Upper lobe of right lung (tissue), 1 donor: ENCODE measurements at regions not wholly inside any gene's neighbourhood (a gene's known extent, or its start where the extent isn't known, plus 50 kb on each side); places are given as distances from the start of the nearest gene placed in this dataset.
"Not testable (repeated sequence)": the region's sequence is repeated elsewhere in the genome, so short reads cannot be mapped to it uniquely, and the experiment has no call there.

Experiments
- ATAC-seq: fragments of 200-7000 bp; cut with Tn5 transposase; one replicate; pipeline ENCODE4 v1.9.1; 2020; ENCODE audit warnings: mild to moderate bottlenecking, moderate library complexity
- DNase-seq: peaks from one replicate; pipeline ENCODE4 v3.0.0-alpha.2; 2020
- H3K27ac ChIP-seq: fragments of 200-600 bp; one replicate; pipeline ENCODE4 v1.8.0; 2022
- H3K27me3 ChIP-seq: fragments of 200-600 bp; one replicate; pipeline ENCODE4 v1.8.0; 2022; ENCODE audit warnings: mild to moderate bottlenecking
- H3K36me3 ChIP-seq: fragments of 200-600 bp; one replicate; pipeline ENCODE4 v1.8.0; 2022
- H3K4me1 ChIP-seq: fragments of 200-600 bp; one replicate; pipeline ENCODE4 v1.8.0; 2022
- H3K4me3 ChIP-seq: fragments of 200-600 bp; one replicate; pipeline ENCODE4 v1.8.0; 2022; ENCODE audit warnings: mild to moderate bottlenecking
- H3K9me3 ChIP-seq: fragments of 200-600 bp; one replicate; pipeline ENCODE4 v1.8.0; 2022
- CTCF ChIP-seq: fragments of 200-600 bp; IDR thresholded peaks from one replicate; pipeline ENCODE4 v1.8.0; 2022; ENCODE audit warnings: antibody characterized with exemption
- intact Hi-C: fragments of 100-400 bp; cut with DNase I; formaldehyde crosslinking; loops from one replicate; pipeline ENCODE4 v1.11.0; 2022
- donor health status: DM: no; HTN: yes; CAD: no; lungs with severe emphysema.

- H3K4me1 ChIP-seq = no peaks in the 10 kb centered on the region
- no peaks in the 10 kb centered on the region for H3K9me3 ChIP-seq
- no peaks in the 10 kb centered on the region for H3K36me3 ChIP-seq
- no peak for TF ChIP-seq CTCF
- no peak overlapping the region for H3K4me3 ChIP-seq
- intact Hi-C loops = no loop called here
- no peak overlapping the region for H3K27ac ChIP-seq
- no peak for DNase-seq
- ATAC-seq = no peak
- H3K27me3 ChIP-seq = no peaks in the 10 kb centered on the region
Observed at GRCh38 chr3:178350763-178351162, 185.5 kb upstream of the KCNMB2 start.

GRCh38 chr3:178352326-178353005, 183.8 kb upstream of the KCNMB2 start:
- H3K9me3 ChIP-seq = no peaks in the 10 kb centered on the region
- peak; percentile 15 for ATAC-seq
- no peak overlapping the region for H3K27ac ChIP-seq
- intact Hi-C loops = no loop called here
- no peaks in the 10 kb centered on the region for H3K27me3 ChIP-seq
- H3K36me3 ChIP-seq = no peaks in the 10 kb centered on the region
- no peak for DNase-seq
- no peaks in the 10 kb centered on the region for H3K4me1 ChIP-seq
- TF ChIP-seq CTCF = no peak
- H3K4me3 ChIP-seq = no peak overlapping the region

- H3K4me3 ChIP-seq = no peak overlapping the region
- ATAC-seq = no peak
- H3K9me3 ChIP-seq = no peaks in the 10 kb centered on the region
- no peak overlapping the region for H3K27ac ChIP-seq
- no peaks in the 10 kb centered on the region for H3K27me3 ChIP-seq
- no peaks in the 10 kb centered on the region for H3K36me3 ChIP-seq
- H3K4me1 ChIP-seq = no peaks in the 10 kb centered on the region
- DNase-seq = no peak
- intact Hi-C loops = no loop called here
- TF ChIP-seq CTCF = no peak
Observed at GRCh38 chr3:178353006-178353694, 183.1 kb upstream of the KCNMB2 start.

- H3K4me3 ChIP-seq = no peak overlapping the region
- no peak for ATAC-seq
- no peak overlapping the region for H3K27ac ChIP-seq
Observed at GRCh38 chr3:178359728-178360127, 176.5 kb upstream of the KCNMB2 start.

GRCh38 chr3:178363048-178363447, 173.2 kb upstream of the KCNMB2 start:
- H3K36me3 ChIP-seq, H3K9me3 ChIP-seq, H3K4me3 ChIP-seq, H3K27me3 ChIP-seq, DNase-seq, ATAC-seq, H3K4me1 ChIP-seq, intact Hi-C loops, H3K27ac ChIP-seq: not testable (repeated sequence)

More at GRCh38 chr3:178359728-178360127, 176.5 kb upstream of the KCNMB2 start:
- Histone ChIP-seq H3K27me3 (no peaks in the 10 kb centered on the region), H3K36me3 (no peaks in the 10 kb centered on the region), H3K9me3 (no peaks in the 10 kb centered on the region), H3K4me1 (no peaks in the 10 kb centered on the region)
- intact Hi-C loops = no loop called here
- no peak for DNase-seq
- TF ChIP-seq CTCF = no peak

- intact Hi-C loops = no loop called here
- Histone ChIP-seq H3K4me3 (no peak overlapping the region), H3K27ac (no peak overlapping the region), H3K9me3 (no peaks in the 10 kb centered on the region), H3K36me3 (no peaks in the 10 kb centered on the region), H3K4me1 (peaks cover 5% of the 10 kb centered on the region), H3K27me3 (no peaks in the 10 kb centered on the region)
- ATAC-seq (peak; percentile 50), DNase-seq (no peak)
- TF ChIP-seq CTCF = no peak
Observed at GRCh38 chr3:178367817-178368617, 168.2 kb upstream of the KCNMB2 start.
